ENCODE measurements at regions not wholly inside any gene's neighbourhood (a gene's known extent, or its start where the extent isn't known, plus 50 kb on each side); places are given as distances from the start of the nearest gene placed in this dataset.

- H3K36me3 Mint-ChIP-seq: peaks cover 20% of the 10 kb centered on the region
- peaks cover 11% of the 10 kb centered on the region for H3K4me1 Mint-ChIP-seq
- H3K9me3 Mint-ChIP-seq: peaks cover 6% of the 10 kb centered on the region
- no peak overlapping the region for H3K27ac Mint-ChIP-seq
- DNase-seq: no peak
- H3K4me3 Mint-ChIP-seq: no peak overlapping the region
- POLR2A ChIA-PET: no interaction called here
- H3K27me3 Mint-ChIP-seq: no peaks in the 10 kb centered on the region
- no peak for ATAC-seq (ENCODE audit: low read depth)
Measured at GRCh38 chr3:18507333-18507732, 82.2 kb upstream of the SATB1 start.

- Mint-ChIP-seq H3K27me3 (no peaks in the 10 kb centered on the region), H3K4me1 (no peaks in the 10 kb centered on the region), H3K9me3 (peaks cover 6% of the 10 kb centered on the region), H3K4me3 (no peak overlapping the region), H3K36me3 (peaks cover 11% of the 10 kb centered on the region), H3K27ac (no peak overlapping the region)
- ATAC-seq (ENCODE audit: low read depth) (no peak), DNase-seq (no peak)
- POLR2A ChIA-PET: no interaction called here
Measured at GRCh38 chr3:18505056-18505455, 79.9 kb upstream of the SATB1 start.

- ATAC-seq (ENCODE audit: low read depth) (no peak), DNase-seq (no peak)
- H3K36me3 Mint-ChIP-seq: peaks cover 18% of the 10 kb centered on the region
- POLR2A ChIA-PET: no interaction called here
- no peaks in the 10 kb centered on the region for H3K27me3 Mint-ChIP-seq
- no peak overlapping the region for H3K4me3 Mint-ChIP-seq
- peaks cover 2% of the 10 kb centered on the region for H3K9me3 Mint-ChIP-seq
- H3K4me1 Mint-ChIP-seq: peaks cover 11% of the 10 kb centered on the region
- H3K27ac Mint-ChIP-seq: no peak overlapping the region
Measured at GRCh38 chr3:18501679-18502343, 76.7 kb upstream of the SATB1 start.

GRCh38 chr3:18500322-18500721 lies 75.2 kb upstream of the SATB1 start:
- no peak for ATAC-seq (ENCODE audit: low read depth)
- POLR2A ChIA-PET: no interaction called here
- DNase-seq: no peak
- peaks cover 11% of the 10 kb centered on the region for H3K4me1 Mint-ChIP-seq
- peaks cover 23% of the 10 kb centered on the region for H3K36me3 Mint-ChIP-seq
- H3K27ac Mint-ChIP-seq: no peak overlapping the region
- no peak overlapping the region for H3K4me3 Mint-ChIP-seq
- H3K9me3 Mint-ChIP-seq: peaks cover 2% of the 10 kb centered on the region
- no peaks in the 10 kb centered on the region for H3K27me3 Mint-ChIP-seq

GRCh38 chr3:18499301-18499700 lies 74.2 kb upstream of the SATB1 start:
- peaks cover 33% of the 10 kb centered on the region for H3K36me3 Mint-ChIP-seq

GRCh38 chr3:18494251-18494650 lies 69.1 kb upstream of the SATB1 start:
- no peak overlapping the region for H3K27ac Mint-ChIP-seq
- POLR2A ChIA-PET: no interaction called here
- ATAC-seq (ENCODE audit: low read depth): no peak

More at GRCh38 chr3:18499301-18499700, 74.2 kb upstream of the SATB1 start:
- no peak for DNase-seq
- Mint-ChIP-seq H3K27me3 (no peaks in the 10 kb centered on the region), H3K9me3 (peaks cover 3% of the 10 kb centered on the region), H3K27ac (peak overlapping the region; percentile 68), H3K4me3 (peak overlapping the region; percentile 13), H3K4me1 (peaks cover 11% of the 10 kb centered on the region)
- POLR2A ChIA-PET: interaction anchor here (1.3 kb wide), 1 partner anchor 54 kb away, joined by 3 read pairs; no protein-coding TSS in a partner anchor
- peak; percentile 95 for ATAC-seq (ENCODE audit: low read depth)

GRCh38 chr3:18489939-18490338 lies 64.8 kb upstream of the SATB1 start:
- DNase-seq (no peak), ATAC-seq (ENCODE audit: low read depth) (peak; percentile 71)
- POLR2A ChIA-PET: no interaction called here
- H3K27me3 Mint-ChIP-seq: no peaks in the 10 kb centered on the region
- H3K9me3 Mint-ChIP-seq: peaks cover 12% of the 10 kb centered on the region
- H3K27ac Mint-ChIP-seq: no peak overlapping the region
- H3K36me3 Mint-ChIP-seq: peaks cover 43% of the 10 kb centered on the region
- peaks cover 10% of the 10 kb centered on the region for H3K4me1 Mint-ChIP-seq
- no peak overlapping the region for H3K4me3 Mint-ChIP-seq

More at GRCh38 chr3:18494251-18494650, 69.1 kb upstream of the SATB1 start:
- Mint-ChIP-seq H3K36me3 (peaks cover 52% of the 10 kb centered on the region), H3K9me3 (peaks cover 8% of the 10 kb centered on the region), H3K4me1 (peaks cover 15% of the 10 kb centered on the region), H3K27me3 (no peaks in the 10 kb centered on the region), H3K4me3 (no peak overlapping the region)
- no peak for DNase-seq

GRCh38 chr3:18483226-18483625 lies 58.1 kb upstream of the SATB1 start:
- no peak overlapping the region for H3K4me3 Mint-ChIP-seq
- no peak overlapping the region for H3K27ac Mint-ChIP-seq
- peaks cover 9% of the 10 kb centered on the region for H3K9me3 Mint-ChIP-seq
- H3K4me1 Mint-ChIP-seq: peaks cover 10% of the 10 kb centered on the region
- H3K36me3 Mint-ChIP-seq: peaks cover 25% of the 10 kb centered on the region
- no peaks in the 10 kb centered on the region for H3K27me3 Mint-ChIP-seq
- no peak for ATAC-seq (ENCODE audit: low read depth)
- DNase-seq: no peak
- POLR2A ChIA-PET: no interaction called here

- H3K27ac Mint-ChIP-seq: no peak overlapping the region
- peaks cover 12% of the 10 kb centered on the region for H3K9me3 Mint-ChIP-seq
- H3K4me1 Mint-ChIP-seq: peaks cover 10% of the 10 kb centered on the region
- ATAC-seq (ENCODE audit: low read depth) (no peak), DNase-seq (no peak)
- H3K27me3 Mint-ChIP-seq: no peaks in the 10 kb centered on the region
- H3K36me3 Mint-ChIP-seq: peaks cover 30% of the 10 kb centered on the region
- H3K4me3 Mint-ChIP-seq: no peak overlapping the region
- POLR2A ChIA-PET: no interaction called here
Measured at GRCh38 chr3:18481946-18482548, 56.9 kb upstream of the SATB1 start.

GRCh38 chr3:18477620-18478019 lies 52.5 kb upstream of the SATB1 start:
- ATAC-seq (ENCODE audit: low read depth): no peak

More at GRCh38 chr3:18477620-18478019, 52.5 kb upstream of the SATB1 start:
- POLR2A ChIA-PET: no interaction called here
- Mint-ChIP-seq H3K36me3 (peaks cover 36% of the 10 kb centered on the region), H3K4me1 (peaks cover 8% of the 10 kb centered on the region), H3K27me3 (no peaks in the 10 kb centered on the region), H3K4me3 (no peak overlapping the region), H3K9me3 (peaks cover 5% of the 10 kb centered on the region), H3K27ac (no peak overlapping the region)
- no peak for DNase-seq

All from activated naive CD8-positive, alpha-beta T cell treated with anti-CD3 and anti-CD28 coated beads, Interleukin-2, amount 10 ng/mL, durations not matched to agents 7 days and 5 days (primary cell).